HepG2 (cell line): ENCODE measurements at regions not wholly inside any gene's neighbourhood (a gene's known extent, or its start where the extent isn't known, plus 50 kb on each side); places are given as distances from the start of the nearest gene placed in this dataset.

ENCODE experiments used
- BRCA1 ChIP-seq: sonication (generic); formaldehyde crosslinking; IDR thresholded peaks from 2 replicates; pipeline ENCODE4 v1.4.0; 2020; ENCODE audit warnings: missing genetic modification reagents
- GATAD1 ChIP-seq: IDR thresholded peaks from 2 replicates; pipeline ENCODE4 v1.6.1; 2016; ENCODE audit warnings: missing genetic modification reagents, missing compliant biosample characterization
- GPBP1L1 ChIP-seq: sonication (generic); formaldehyde crosslinking; IDR thresholded peaks from 2 replicates; pipeline ENCODE4 v1.5.0; 2020; ENCODE audit warnings: mild to moderate bottlenecking, missing genetic modification reagents
- HMGXB4 ChIP-seq, 2 experiments: sonication (generic) in 1 of 2; formaldehyde crosslinking in 1 of 2; IDR thresholded peaks; 2 replicates each; pipeline versions ENCODE4 v1.4.0 to v1.6.1; 2018 to 2020; ENCODE audit warnings: missing genetic modification reagents in 2 of 2, borderline replicate concordance in 1 of 2, low read depth in 1 of 2, mild to moderate bottlenecking in 1 of 2, missing biosample characterization in 1 of 2
- ISL2 ChIP-seq: sonication (generic); formaldehyde crosslinking; IDR thresholded peaks from 2 replicates; pipeline ENCODE4 v1.5.0; 2020; ENCODE audit warnings: missing genetic modification reagents
- KMT2B ChIP-seq: IDR thresholded peaks from 2 replicates; pipeline ENCODE4 v1.6.1; 2016; ENCODE audit warnings: missing genetic modification reagents, missing compliant biosample characterization
- MLLT10 ChIP-seq: sonication (generic); formaldehyde crosslinking; IDR thresholded peaks from 2 replicates; pipeline ENCODE4 v1.4.0; 2020; ENCODE audit warnings: missing genetic modification reagents
- MXD3 ChIP-seq: IDR thresholded peaks from 2 replicates; pipeline ENCODE4 v1.6.1; 2016; ENCODE audit warnings: mild to moderate bottlenecking, missing biosample characterization, missing genetic modification reagents
- NFE2L2 ChIP-seq: fragments of 150-350 bp; IDR thresholded peaks from 2 replicates; pipeline ENCODE4 v1.6.1; 2014; ENCODE audit warnings: low read length
- PHF21A ChIP-seq: sonication (generic); formaldehyde crosslinking; IDR thresholded peaks from 2 replicates; pipeline ENCODE4 v1.5.0; 2020; ENCODE audit warnings: mild to moderate bottlenecking, missing genetic modification reagents
- SOX6 ChIP-seq, 2 experiments: fragments of 450-650 bp in 1 of 2; sonication (generic) in 1 of 2; formaldehyde crosslinking in 1 of 2; IDR thresholded peaks; 2 replicates each; pipeline versions ENCODE4 v1.4.0 to v1.6.1; 2017 to 2020; ENCODE audit warnings: antibody characterized with exemption in 1 of 2, mild to moderate bottlenecking in 1 of 2, missing genetic modification reagents in 1 of 2
- SUZ12 ChIP-seq: fragments of 150-350 bp; IDR thresholded peaks from 2 replicates; pipeline ENCODE4 v1.6.1; 2014; ENCODE audit warnings: low read depth, low read length
- TEAD2 ChIP-seq: sonication (generic); formaldehyde crosslinking; IDR thresholded peaks from 2 replicates; pipeline ENCODE4 v1.9.0; 2021; ENCODE audit warnings: missing genetic modification reagents
- THAP9 ChIP-seq: sonication (generic); formaldehyde crosslinking; IDR thresholded peaks from 2 replicates; pipeline ENCODE4; 2020; ENCODE audit warnings: missing genetic modification reagents, mild to moderate bottlenecking, borderline replicate concordance
- ZBTB33 ChIP-seq: sonication (generic); formaldehyde crosslinking; IDR thresholded peaks from 2 replicates; pipeline ENCODE4 v1.4.0; 2020; ENCODE audit warnings: missing genetic modification reagents
- ZFP36L1 ChIP-seq: sonication (generic); formaldehyde crosslinking; IDR thresholded peaks from 2 replicates; pipeline ENCODE4 v1.8.0; 2022; ENCODE audit warnings: mild to moderate bottlenecking, missing genetic modification reagents, moderate library complexity
- ZNF496 ChIP-seq: sonication (generic); formaldehyde crosslinking; IDR thresholded peaks from 2 replicates; pipeline ENCODE4 v1.8.1; 2023; ENCODE audit warnings: mild to moderate bottlenecking, moderate library complexity, missing genetic modification reagents; ENCODE audit not compliant: insufficient replicate concordance
- ZNF652 ChIP-seq: IDR thresholded peaks from 2 replicates; pipeline ENCODE4 v1.6.1; 2016; ENCODE audit warnings: low read depth, borderline replicate concordance
- ZNF660 ChIP-seq: sonication (generic); formaldehyde crosslinking; IDR thresholded peaks from 2 replicates; pipeline ENCODE4 v1.5.1; 2020; ENCODE audit warnings: mild to moderate bottlenecking, low read depth, missing genetic modification reagents, borderline replicate concordance
- ZNF784 ChIP-seq: sonication (generic); formaldehyde crosslinking; IDR thresholded peaks from 2 replicates; pipeline ENCODE4 v1.5.1; 2020; ENCODE audit warnings: missing genetic modification reagents, mild to moderate bottlenecking, borderline replicate concordance
- ZSCAN20 ChIP-seq: sonication (generic); formaldehyde crosslinking; IDR thresholded peaks from 2 replicates; pipeline ENCODE4 v1.4.0; 2020; ENCODE audit warnings: missing genetic modification reagents, mild to moderate bottlenecking, borderline replicate concordance

GRCh38 chr12:124369827-124370378 lies 75.0 kb downstream of the RFLNA start (continued):
- TF ChIP-seq ZBTB33 (CRISPR knock-in tag), result peak; percentile 29; the same call in 1 of the 2 replicates
- no peak for TF ChIP-seq ZNF784 (CRISPR knock-in tag)
- peak; percentile 13; the same call in 1 of the 2 replicates for TF ChIP-seq ISL2 (CRISPR knock-in tag)
- TF ChIP-seq GATAD1 (CRISPR knock-in tag), result 0 out of 2 replicates have a peak, but pooled peaks have one; percentile 10
- no peak for TF ChIP-seq HMGXB4 (CRISPR knock-in tag; IDR thresholded peaks at IDR 0.05; ENCODE audit: borderline replicate concordance in 1 of 2, low read depth in 1 of 2)
- no peak for TF ChIP-seq BRCA1 (CRISPR knock-in tag)
- TF ChIP-seq THAP9 (CRISPR knock-in tag), result no peak; the same call in 1 of the 2 replicates
- no peak for TF ChIP-seq GPBP1L1 (CRISPR knock-in tag)
- no peak for TF ChIP-seq SOX6 (IDR thresholded peaks at IDR 0.05)
- peak; percentile 9; the same call in 1 of the 2 replicates for TF ChIP-seq SOX6 (CRISPR knock-in tag; IDR thresholded peaks at IDR 0.05)
- no peak for TF ChIP-seq TEAD2 (CRISPR knock-in tag)
- no peak for TF ChIP-seq MLLT10
- no peak for TF ChIP-seq ZNF660
- no peak for TF ChIP-seq NFE2L2
- no peak for TF ChIP-seq SUZ12
- no peak for TF ChIP-seq ZFP36L1 (CRISPR knock-in tag)
- no peak for TF ChIP-seq MXD3 (CRISPR knock-in tag)
- TF ChIP-seq ZSCAN20 (CRISPR knock-in tag), result no peak
- TF ChIP-seq PHF21A (CRISPR knock-in tag), result no peak
- TF ChIP-seq ZNF496 (CRISPR knock-in tag), result no peak
- no peak for TF ChIP-seq KMT2B
- TF ChIP-seq ZNF652 (CRISPR knock-in tag), result no peak
